HCT116 (cell line): ENCODE measurements at regions not wholly inside any gene's neighbourhood (a gene's known extent, or its start where the extent isn't known, plus 50 kb on each side); places are given as distances from the start of the nearest gene placed in this dataset.

Experiments
- ATAC-seq: fragments of 200-7000 bp; cut with Tn5 transposase; 2 replicates; pipeline ENCODE4 v1.9.1; 2020; ENCODE audit warnings: mild to moderate bottlenecking, moderate library complexity
- BruUV-seq: library from RNA; stranded (reverse); fragments of 400-500 nt; replicated peaks from 2 replicates; lab custom pipeline; 2021; lab: Mats Ljungman, UMichigan
- CTCF ChIA-PET: fragments of 300-600 bp; sonication (Branson Sonifier 250); formaldehyde crosslinking; loops from one replicate; lab custom pipeline; 2021; ENCODE audit warnings: antibody characterized with exemption; lab: Charles Lee
- POLR2A ChIA-PET: fragments of 300-600, 350-600 bp; sonication (Branson Sonifier 250); formaldehyde crosslinking; loops from one replicate; lab custom pipeline; 2021; ENCODE audit warnings: antibody characterized with exemption; lab: Charles Lee
- RAD21 ChIA-PET, 2 experiments: fragments of 300-600 bp; sonication (Branson Sonifier 250); formaldehyde crosslinking; loops; one replicate each; lab custom pipeline; 2023; ENCODE audit warnings: low total read pairs in 2 of 2; ENCODE audit not compliant: uncharacterized antibody in 2 of 2, unreplicated experiment in 2 of 2, low non-redundant PET in 1 of 2; lab: Charles Lee
- DNase-seq: peaks from one replicate; pipeline ENCODE4 v3.0.0-alpha.2; 2010; ENCODE audit warnings: low read depth, low spot score
- H2AFZ ChIP-seq: fragments of 200-600 bp; shearing (Covaris generic), sonication (generic); 2 replicates; pipeline ENCODE4 v1.6.1; 2017; ENCODE audit warnings: low read depth, mixed run types, mixed read lengths, antibody characterized with exemption, low read length; ENCODE audit not compliant: poor library complexity, severe bottlenecking
- H3K27ac ChIP-seq: 2 replicates; pipeline ENCODE4 v1.5.1; 2012; ENCODE audit warnings: low read depth, low read length
- H3K27me3 ChIP-seq: fragments of 200-600 bp; sonication (generic); 2 replicates; pipeline ENCODE4 v1.6.1; 2016; ENCODE audit warnings: mixed run types, low read length, mixed read lengths; ENCODE audit not compliant: insufficient read depth
- H3K36me3 ChIP-seq, 2 experiments: fragments of 200-500 bp in 1 of 2; fragments of 200-600 bp in 1 of 2; sonication (Bioruptor generic) in 1 of 2; sonication (generic) in 1 of 2; 2 replicates each; pipeline versions ENCODE4 v1.5.1 to v1.6.1; 2014 to 2016; ENCODE audit warnings: low read length in 2 of 2, inconsistent platforms in 1 of 2, mixed read lengths in 1 of 2, mixed run types in 1 of 2; ENCODE audit not compliant: insufficient read depth in 2 of 2, control insufficient read depth in 1 of 2
- H3K4me1 ChIP-seq, 2 experiments: fragments of 200-600 bp in 1 of 2; sonication (generic) in 1 of 2; 2 replicates each; pipeline versions ENCODE4 v1.5.1 to v1.6.1; 2012 to 2017; ENCODE audit warnings: low read length in 2 of 2, inconsistent platforms in 1 of 2, mild to moderate bottlenecking in 1 of 2, mixed read lengths in 1 of 2, mixed run types in 1 of 2, moderate library complexity in 1 of 2; ENCODE audit not compliant: insufficient read depth in 2 of 2, control insufficient read depth in 1 of 2
- H3K4me2 ChIP-seq: fragments of 200-600 bp; sonication (generic); 2 replicates; pipeline ENCODE4 v1.6.1; 2017; ENCODE audit warnings: mixed run types, low read length, mixed read lengths
- H3K4me3 ChIP-seq, 2 experiments: fragments of 200-600 bp in 1 of 2; sonication (generic) in 1 of 2; replicated peaks in 1 of 2; 2 replicates each; pipeline ENCODE4 v1.5.1; 2011 to 2016; ENCODE audit warnings: low read length in 2 of 2, control low read depth in 1 of 2, low read depth in 1 of 2, mild to moderate bottlenecking in 1 of 2, mixed read lengths in 1 of 2, mixed run types in 1 of 2
- H3K79me2 ChIP-seq: fragments of 200-600 bp; sonication (generic); 2 replicates; pipeline ENCODE4 v1.6.1; 2017; ENCODE audit warnings: mild to moderate bottlenecking, mixed run types, low read length, moderate library complexity, mixed read lengths; ENCODE audit not compliant: insufficient read depth
- H3K9ac ChIP-seq: fragments of 200-600 bp; sonication (generic); 2 replicates; pipeline ENCODE4 v1.6.1; 2016; ENCODE audit warnings: low read length, mixed read lengths
- H3K9me2 ChIP-seq: fragments of 200-600 bp; sonication (generic), shearing (Covaris generic); 2 replicates; pipeline ENCODE4 v1.6.1; 2017; ENCODE audit warnings: mixed run types, mild to moderate bottlenecking, moderate library complexity; ENCODE audit not compliant: insufficient read depth
- H3K9me3 ChIP-seq, 2 experiments: fragments of 200-500 bp in 1 of 2; fragments of 200-600 bp in 1 of 2; sonication (Bioruptor generic) in 1 of 2; sonication (generic) in 1 of 2; 2 replicates each; pipeline ENCODE4 v1.6.1; 2014 to 2017; ENCODE audit warnings: low read length in 2 of 2, mixed read lengths in 2 of 2, inconsistent platforms in 1 of 2, low read depth in 1 of 2, mild to moderate bottlenecking in 1 of 2, mixed run types in 1 of 2, moderate library complexity in 1 of 2; ENCODE audit not compliant: control insufficient read depth in 1 of 2, insufficient read depth in 1 of 2
- H4K20me1 ChIP-seq: fragments of 200-600 bp; sonication (generic), shearing (Covaris generic); 2 replicates; pipeline ENCODE4 v1.6.1; 2017; ENCODE audit warnings: mixed run types, mild to moderate bottlenecking, moderate library complexity; ENCODE audit not compliant: insufficient read depth
- CBX3 ChIP-seq: IDR thresholded peaks from 2 replicates; pipeline ENCODE4 v1.6.1; 2012; ENCODE audit warnings: low read depth
- CEBPB ChIP-seq: IDR thresholded peaks from 2 replicates; pipeline ENCODE4 v1.6.1; 2012; ENCODE audit warnings: low read depth
- CTCF ChIP-seq, 3 experiments: fragments of 200-600 bp in 1 of 3; sonication (generic) in 1 of 3; IDR thresholded peaks in 2 of 3; conservative IDR thresholded peaks in 1 of 3; 2 replicates each; pipeline ENCODE4 v1.5.1; 2012 to 2017; ENCODE audit warnings: low read depth in 2 of 3, low read length in 2 of 3, antibody characterized with exemption in 1 of 3, borderline replicate concordance in 1 of 3, control low read depth in 1 of 3, mild to moderate bottlenecking in 1 of 3, mixed read lengths in 1 of 3, mixed run types in 1 of 3, moderate library complexity in 1 of 3; ENCODE audit not compliant: insufficient read depth in 1 of 3
- EGR1 ChIP-seq: IDR thresholded peaks from 2 replicates; pipeline ENCODE4 v1.6.1; 2012; ENCODE audit warnings: low read depth
- ELF1 ChIP-seq: IDR thresholded peaks from 2 replicates; pipeline ENCODE4 v1.6.1; 2012; ENCODE audit warnings: low read depth, borderline replicate concordance
- EZH2 ChIP-seq: fragments of 200-600 bp; sonication (generic); IDR thresholded peaks from 2 replicates; pipeline ENCODE4 v1.6.1; 2017; ENCODE audit warnings: antibody characterized with exemption, mixed run types
- EZH2phosphoT487 ChIP-seq: fragments of 200-600 bp; IDR thresholded peaks from 2 replicates; pipeline ENCODE4 v1.6.1; 2018; ENCODE audit warnings: antibody characterized with exemption, borderline replicate concordance
- FOSL1 ChIP-seq: IDR thresholded peaks from 2 replicates; pipeline ENCODE4 v1.6.1; 2012; ENCODE audit warnings: low read depth
- JUND ChIP-seq: IDR thresholded peaks from 2 replicates; pipeline ENCODE4 v1.6.1; 2012
- MAX ChIP-seq: IDR thresholded peaks from 2 replicates; pipeline ENCODE4 v1.6.1; 2012
- POLR2A ChIP-seq: IDR thresholded peaks from 2 replicates; pipeline ENCODE4 v1.7.0; 2011; ENCODE audit warnings: borderline replicate concordance; ENCODE audit not compliant: insufficient read depth, insufficient read length; ENCODE audit errors: extremely low read depth
- POLR2AphosphoS5 ChIP-seq: IDR thresholded peaks from 2 replicates; pipeline ENCODE4 v1.6.1; 2011; ENCODE audit warnings: mild to moderate bottlenecking, low read depth, low read length, moderate library complexity
- RAD21 ChIP-seq: IDR thresholded peaks from 2 replicates; pipeline ENCODE4 v1.6.1; 2012; ENCODE audit warnings: low read depth, mild to moderate bottlenecking
- SIN3A ChIP-seq: IDR thresholded peaks from 2 replicates; pipeline ENCODE4 v1.6.1; 2012; ENCODE audit warnings: low read depth
- SP1 ChIP-seq: IDR thresholded peaks from 2 replicates; pipeline ENCODE4 v1.6.1; 2012; ENCODE audit warnings: low read depth
- SRF ChIP-seq: IDR thresholded peaks from 2 replicates; pipeline ENCODE4 v1.6.1; 2012; ENCODE audit warnings: low read depth
- TCF7L2 ChIP-seq: IDR thresholded peaks from 2 replicates; pipeline ENCODE4 v1.7.0; 2011; ENCODE audit warnings: borderline replicate concordance, inconsistent platforms; ENCODE audit not compliant: insufficient read depth, insufficient read length; ENCODE audit errors: extremely low read depth
- ZBTB33 ChIP-seq: IDR thresholded peaks from 2 replicates; pipeline ENCODE4 v1.6.1; 2011; ENCODE audit warnings: mild to moderate bottlenecking, low read length, moderate library complexity; ENCODE audit not compliant: insufficient replicate concordance; ENCODE audit errors: extremely low read depth
- ZNF274 ChIP-seq: fragments of 200-500 bp; sonication (Bioruptor generic); IDR thresholded peaks from 2 replicates; pipeline ENCODE4 v1.6.1; 2014; ENCODE audit warnings: mild to moderate bottlenecking, low read depth, low read length, inconsistent platforms
- intact Hi-C: fragments of 100-400 bp; cut with micrococcal nuclease; formaldehyde crosslinking; loops from 2 replicates; pipeline ENCODE4 v1.10.0; 2022
- TF ChIP-seq, protein P1 (sequence below): IDR thresholded peaks from 2 replicates; pipeline ENCODE4 v1.6.1; 2012

DNA sequence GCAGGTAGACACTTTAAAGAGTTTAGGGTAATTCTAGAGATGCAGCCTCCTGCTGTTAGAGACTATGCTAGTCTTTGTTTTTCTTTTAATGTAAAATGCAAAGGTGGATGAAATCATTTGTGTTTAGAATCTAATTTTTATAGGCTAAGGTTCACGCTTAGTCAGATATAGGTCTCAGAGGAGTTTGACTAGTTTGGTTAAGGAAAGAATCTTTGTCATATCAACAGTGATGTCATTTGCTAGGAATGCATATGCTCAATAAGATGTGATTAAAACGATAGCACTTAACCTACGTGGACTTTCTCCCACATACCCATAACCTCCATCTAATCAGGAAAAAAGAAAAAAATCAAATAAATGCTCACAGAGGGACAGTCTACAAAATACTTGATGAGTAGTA lies 859.3 kb upstream of the ATXN7L3B start:
- BruUV-seq = no TSS peak

More for the DNA sequence above, 859.3 kb upstream of the ATXN7L3B start:
- POLR2A ChIA-PET = no interaction called here
- H3K27ac ChIP-seq = no peak overlapping the region
- H3K9ac ChIP-seq = no peak overlapping the region
- no peaks in the 10 kb centered on the region for H4K20me1 ChIP-seq
- H3K9me2 ChIP-seq = no peaks in the 10 kb centered on the region
- ATAC-seq (no peak), DNase-seq (no peak)
- no peak overlapping the region for H2AFZ ChIP-seq
- no peaks in the 10 kb centered on the region for H3K36me3 ChIP-seq
- CTCF ChIA-PET = no interaction called here
- no peak overlapping the region for H3K4me3 ChIP-seq
- no peaks in the 10 kb centered on the region for H3K79me2 ChIP-seq
- no peak for TF ChIP-seq ZBTB33
- TF ChIP-seq EGR1 = no peak
- TF ChIP-seq FOSL1 = no peak
- no peak for TF ChIP-seq CEBPB
- no peak for TF ChIP-seq RAD21
- TF ChIP-seq CTCF (IDR thresholded peaks at IDR 0.05 in 2 of 3, conservative IDR thresholded peaks at IDR 0.05 in 1 of 3; ENCODE audit: borderline replicate concordance in 1 of 3, insufficient read depth in 1 of 3, low read depth in 2 of 3, low read length in 2 of 3) = no peak
- no peak for TF ChIP-seq SIN3A
- TF ChIP-seq ELF1 = no peak
- no peak for TF ChIP-seq CBX3
- TF ChIP-seq SP1 = no peak
- no peak for TF ChIP-seq POLR2A
- no peak for TF ChIP-seq TCF7L2
- no peak for TF ChIP-seq ZNF274
- no peak for TF ChIP-seq EZH2
- TF ChIP-seq POLR2AphosphoS5 = no peak
- TF ChIP-seq, protein P1, sequence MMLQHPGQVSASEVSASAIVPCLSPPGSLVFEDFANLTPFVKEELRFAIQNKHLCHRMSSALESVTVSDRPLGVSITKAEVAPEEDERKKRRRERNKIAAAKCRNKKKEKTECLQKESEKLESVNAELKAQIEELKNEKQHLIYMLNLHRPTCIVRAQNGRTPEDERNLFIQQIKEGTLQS = no peak
- TF ChIP-seq MAX = no peak
- TF ChIP-seq EZH2phosphoT487 = no peak
- no peak for TF ChIP-seq JUND
- TF ChIP-seq SRF = no peak
- intact Hi-C loops = no loop called here
- no peaks in the 10 kb centered on the region for H3K27me3 ChIP-seq
- H3K4me1 ChIP-seq = no peaks in the 10 kb centered on the region
- H3K9me3 ChIP-seq = no peaks in the 10 kb centered on the region
- no peak overlapping the region for H3K4me2 ChIP-seq
- RAD21 ChIA-PET = no interaction called here
